ENCODE measurements at regions not wholly inside any gene's neighbourhood (a gene's known extent, or its start where the extent isn't known, plus 50 kb on each side); places are given as distances from the start of the nearest gene placed in this dataset.

DNA sequence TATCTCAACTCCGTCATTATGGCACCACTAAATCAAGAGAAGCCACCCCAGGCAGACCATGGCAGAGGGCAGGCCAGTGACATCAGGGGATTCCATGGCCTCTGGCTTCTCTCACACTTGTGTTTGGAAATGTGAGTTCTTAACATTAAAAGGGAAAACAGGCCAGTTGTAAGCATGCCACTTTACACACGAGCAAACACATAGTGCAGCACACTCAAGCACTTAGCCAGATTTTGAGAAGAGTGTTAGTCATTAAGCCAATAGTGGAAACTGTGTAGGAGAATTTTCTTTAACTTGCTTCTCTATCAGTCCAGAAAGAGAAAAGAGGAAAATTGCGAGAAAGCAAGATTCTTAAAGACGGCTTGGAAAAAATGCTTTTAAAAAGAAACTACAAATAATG is 401.5 kb downstream of the TDRD3 start:
- DNase-seq: no peak
- Histone ChIP-seq H3K4me1 (no peaks in the 10 kb centered on the region), H3K9me3 (peaks cover 0 to 3% (median 0%) of the 10 kb centered on the region in 4 donors), H3K36me3 (no peaks in the 10 kb centered on the region), H3K27me3 (no peaks in the 10 kb centered on the region), H3K4me3 (no peak overlapping the region), H3K27ac (no peak overlapping the region)
- TF ChIP-seq POLR2A (IDR thresholded peaks at IDR 0.05): no peak
- TF ChIP-seq CTCF (IDR thresholded peaks at IDR 0.05): no peak

DNA sequence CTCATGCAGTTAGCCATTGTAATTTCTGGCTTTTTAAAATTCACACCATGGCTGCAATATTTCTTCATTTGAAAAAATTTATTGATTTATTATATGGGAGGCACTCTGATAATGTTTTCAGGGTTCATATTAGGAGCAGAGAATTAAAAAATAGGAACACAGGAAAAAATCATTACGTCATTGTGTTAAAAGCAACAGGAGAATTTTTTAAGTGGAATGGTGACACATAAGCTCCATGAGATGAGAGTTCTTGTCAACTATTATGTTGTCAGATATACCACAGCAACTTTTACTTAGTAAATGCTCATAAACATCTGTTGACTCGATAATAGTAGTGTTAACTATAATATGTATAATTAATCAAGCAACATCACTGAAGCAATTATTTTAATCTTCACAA is 400.1 kb downstream of the TDRD3 start:
- H3K4me1 ChIP-seq: no peaks in the 10 kb centered on the region
- no peaks in the 10 kb centered on the region for H3K36me3 ChIP-seq
- no peak overlapping the region for H3K27ac ChIP-seq
- H3K27me3 ChIP-seq: no peaks in the 10 kb centered on the region
- DNase-seq: no peak
- TF ChIP-seq POLR2A (IDR thresholded peaks at IDR 0.05) (no peak), CTCF (IDR thresholded peaks at IDR 0.05) (no peak)
- peaks cover 0 to 3% (median 0%) of the 10 kb centered on the region in 4 donors for H3K9me3 ChIP-seq
- no peak overlapping the region for H3K4me3 ChIP-seq

DNA sequence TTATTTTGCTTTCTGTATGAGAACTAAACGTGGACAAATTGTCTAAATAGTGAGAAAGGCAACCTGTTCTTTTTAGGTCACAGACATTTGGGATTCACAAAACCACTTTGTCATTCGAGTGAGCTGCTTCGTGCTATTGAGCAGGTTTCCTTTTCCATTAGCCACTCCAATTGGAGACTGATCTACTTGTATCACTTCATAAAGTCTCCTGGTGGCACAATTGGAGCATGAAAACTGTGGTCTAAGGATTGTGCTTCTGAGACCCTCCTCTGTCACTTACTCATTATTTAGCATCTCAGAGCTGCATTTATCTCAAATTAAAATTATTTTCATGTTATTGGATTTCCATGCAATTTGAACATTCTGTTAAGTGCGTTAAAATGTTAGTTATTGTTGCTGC is 397.7 kb downstream of the TDRD3 start:
- H3K27ac ChIP-seq: no peak overlapping the region

GRCh38 chr13:60790620-60791019 is 393.6 kb downstream of the TDRD3 start:
- no peaks in the 10 kb centered on the region for H3K27me3 ChIP-seq
- no peak for TF ChIP-seq CTCF (IDR thresholded peaks at IDR 0.05)
- TF ChIP-seq POLR2A (IDR thresholded peaks at IDR 0.05): no peak

More for the DNA sequence above, 397.7 kb downstream of the TDRD3 start:
- no peaks in the 10 kb centered on the region for H3K27me3 ChIP-seq
- TF ChIP-seq CTCF (IDR thresholded peaks at IDR 0.05) (no peak), POLR2A (IDR thresholded peaks at IDR 0.05) (no peak)
- peaks cover 0 to 3% (median 0%) of the 10 kb centered on the region in 4 donors for H3K9me3 ChIP-seq
- H3K4me3 ChIP-seq: no peak overlapping the region
- H3K4me1 ChIP-seq: no peaks in the 10 kb centered on the region
- no peak for DNase-seq
- no peaks in the 10 kb centered on the region for H3K36me3 ChIP-seq

DNA sequence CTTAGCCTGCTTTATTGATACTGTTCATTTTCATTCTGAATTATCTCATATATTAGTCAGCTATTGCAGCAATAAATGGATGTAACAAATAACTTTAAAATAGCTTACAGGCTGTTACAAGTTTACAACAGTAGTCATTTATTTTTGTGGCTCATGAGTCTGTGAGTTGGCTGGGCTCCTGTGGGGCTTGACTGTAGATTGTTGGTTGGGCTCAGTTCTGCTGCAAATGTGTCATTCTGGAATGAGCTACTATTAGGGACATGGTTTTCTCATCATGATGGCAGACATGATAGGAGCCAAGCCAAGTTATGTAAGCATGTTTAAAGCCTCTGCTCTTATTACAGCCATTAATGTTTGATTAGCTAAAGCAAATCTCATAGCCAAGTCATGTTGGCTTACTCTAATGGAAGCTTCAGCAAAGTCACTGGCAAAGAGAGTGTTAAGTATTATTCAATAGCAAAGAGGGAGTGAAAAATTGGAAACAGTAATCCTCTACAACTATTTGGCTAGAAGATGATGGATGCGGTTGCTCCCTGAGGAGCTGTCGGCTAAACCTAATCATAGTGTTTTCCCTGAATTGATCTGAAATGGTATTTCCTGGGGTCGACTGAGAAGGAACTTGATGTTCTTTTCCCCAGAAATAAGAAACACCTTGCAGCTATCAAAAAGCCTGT is 391.3 kb downstream of the TDRD3 start:
- TF ChIP-seq POLR2A (IDR thresholded peaks at IDR 0.05) (no peak), CTCF (IDR thresholded peaks at IDR 0.05) (no peak)
- Histone ChIP-seq H3K36me3 (no peaks in the 10 kb centered on the region), H3K27me3 (no peaks in the 10 kb centered on the region), H3K4me3 (no peak overlapping the region), H3K9me3 (no peaks in the 10 kb centered on the region), H3K4me1 (no peaks in the 10 kb centered on the region), H3K27ac (no peak overlapping the region)
- no peak for DNase-seq

More at GRCh38 chr13:60790620-60791019, 393.6 kb downstream of the TDRD3 start:
- H3K36me3 ChIP-seq: no peaks in the 10 kb centered on the region
- no peak for DNase-seq
- H3K4me3 ChIP-seq: no peak overlapping the region
- H3K9me3 ChIP-seq: no peaks in the 10 kb centered on the region
- no peak overlapping the region for H3K27ac ChIP-seq
- H3K4me1 ChIP-seq: no peaks in the 10 kb centered on the region

All from Peyer's patch (tissue), 4 donors.